ENCODE measurements at regions not wholly inside any gene's neighbourhood (a gene's known extent, or its start where the extent isn't known, plus 50 kb on each side); places are given as distances from the start of the nearest gene placed in this dataset.

GRCh38 chr15:70504299-70504951 lies 258.9 kb downstream of the UACA start:
- DNase-seq: peak; percentile 65

DNA sequence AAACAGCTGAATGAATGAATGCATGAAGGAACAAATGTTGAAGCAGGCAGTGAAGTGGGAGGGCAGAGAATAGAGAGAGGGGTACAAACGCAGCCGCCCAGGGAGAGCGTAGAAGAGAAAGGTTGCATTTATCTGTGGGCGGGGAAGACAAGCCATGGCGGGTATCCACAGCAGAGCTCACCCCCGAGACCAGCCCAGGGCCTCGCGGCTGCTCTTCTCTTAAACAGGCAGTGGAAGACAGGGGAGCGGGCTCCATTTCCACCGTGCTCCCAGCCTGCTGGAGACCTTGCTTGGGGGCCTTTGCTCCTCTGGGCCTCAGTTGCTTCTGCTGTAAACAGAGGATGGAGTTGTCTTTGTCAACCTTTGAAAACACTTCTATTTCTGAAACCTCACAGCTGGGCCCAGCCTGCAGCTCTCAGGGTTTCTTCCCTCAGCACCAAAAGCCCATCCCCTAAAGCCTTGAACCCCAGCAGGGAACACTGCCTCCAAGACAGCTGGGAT lies 259.5 kb downstream of the UACA start:
- DNase-seq: no peak

- DNase-seq: no peak
These were observed 260.1 kb downstream of the UACA start for GRCh38 chr15:70503073-70503745.

DNA sequence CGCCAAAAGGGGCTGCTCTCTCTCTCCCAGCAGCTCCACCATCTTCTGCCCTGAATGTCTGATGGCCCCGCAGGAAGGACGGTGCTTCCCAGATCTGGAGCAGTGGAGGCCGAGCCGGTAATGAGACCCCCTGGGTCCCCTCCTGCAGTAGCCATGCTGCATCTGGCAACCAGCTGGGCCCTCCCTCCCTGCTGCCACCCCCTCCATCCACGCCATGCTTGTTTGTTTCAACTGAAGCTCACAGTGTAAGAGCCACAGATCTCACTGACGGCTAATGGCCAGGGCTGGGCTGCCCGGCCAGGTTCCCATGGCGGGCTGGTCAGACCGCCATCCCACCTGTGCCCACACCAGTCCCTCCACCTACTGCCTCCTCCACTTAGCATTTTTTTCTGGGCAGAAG lies 260.8 kb downstream of the UACA start:
- no peak for DNase-seq

- DNase-seq: no peak
These were observed 261.5 kb downstream of the UACA start for GRCh38 chr15:70501849-70502248.

- DNase-seq: no peak
These were observed 262.1 kb downstream of the UACA start for GRCh38 chr15:70501121-70501727.

DNA sequence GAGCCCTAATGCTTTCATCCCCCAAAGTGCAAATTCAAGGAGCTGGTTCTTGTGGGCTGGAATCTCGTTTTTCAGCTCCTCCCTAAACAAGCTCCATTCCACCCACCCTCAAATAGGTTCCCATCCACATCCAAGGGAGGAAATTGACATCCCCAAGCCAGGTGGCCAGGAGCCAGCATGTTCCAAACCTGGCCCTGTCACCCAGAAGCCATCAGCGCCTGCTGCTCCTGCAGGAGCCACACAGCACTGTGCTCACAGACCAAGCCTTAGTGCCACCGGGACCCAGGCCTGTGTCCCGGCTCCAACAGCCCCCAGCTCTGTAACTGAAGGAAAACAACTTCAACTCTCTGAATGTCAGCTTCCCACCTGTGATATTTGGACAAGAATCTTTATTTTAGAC lies 263.6 kb downstream of the UACA start:
- no peak for DNase-seq

DNA sequence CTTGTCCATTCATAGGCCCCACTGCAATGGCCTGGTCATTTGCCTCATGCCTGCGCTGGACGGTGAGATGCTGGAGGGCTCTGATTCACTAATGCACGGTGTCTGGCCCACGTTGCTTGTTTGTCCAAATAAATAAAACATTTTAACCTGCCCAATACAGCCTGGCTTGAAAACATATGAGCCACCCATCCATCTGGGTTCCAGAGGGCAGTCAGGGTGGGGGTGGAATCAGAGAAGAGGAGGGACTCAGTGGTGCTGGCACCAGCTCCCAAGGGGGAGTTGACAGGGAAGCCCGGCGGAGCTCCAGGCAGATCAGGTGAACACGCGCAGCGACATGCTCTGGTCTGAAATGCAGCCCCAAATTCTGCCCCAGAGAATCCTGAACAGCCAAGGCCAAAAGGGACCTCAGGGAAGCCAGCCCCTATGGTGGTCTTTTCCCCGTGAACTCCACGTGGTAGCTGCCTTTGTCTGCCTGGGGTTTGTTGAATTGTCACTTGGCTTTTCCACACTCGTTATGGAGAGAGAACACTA lies 265.2 kb downstream of the UACA start:
- no peak for DNase-seq

DNA sequence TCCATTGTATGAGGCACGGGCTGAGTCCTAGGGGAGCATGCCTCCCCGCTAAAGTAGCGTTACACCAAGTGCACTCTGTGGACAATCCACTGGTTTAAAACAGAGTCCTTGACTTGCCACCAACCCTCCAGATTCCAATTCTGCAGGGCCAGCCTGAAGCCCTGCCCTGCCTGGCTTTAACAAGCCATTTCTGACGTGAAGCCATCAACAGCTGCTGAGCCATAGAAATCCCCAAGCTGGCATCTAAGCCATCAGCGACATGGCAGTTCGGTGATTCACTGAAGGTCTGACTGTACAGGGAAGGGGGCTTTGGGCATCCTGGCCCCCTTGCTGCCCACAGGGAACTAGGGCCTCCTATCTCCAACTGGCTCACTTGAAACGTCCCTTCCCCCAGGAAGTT lies 265.7 kb downstream of the UACA start:
- no peak for DNase-seq

GRCh38 chr15:70495991-70496599 lies 267.3 kb downstream of the UACA start:
- no peak for DNase-seq

DNA sequence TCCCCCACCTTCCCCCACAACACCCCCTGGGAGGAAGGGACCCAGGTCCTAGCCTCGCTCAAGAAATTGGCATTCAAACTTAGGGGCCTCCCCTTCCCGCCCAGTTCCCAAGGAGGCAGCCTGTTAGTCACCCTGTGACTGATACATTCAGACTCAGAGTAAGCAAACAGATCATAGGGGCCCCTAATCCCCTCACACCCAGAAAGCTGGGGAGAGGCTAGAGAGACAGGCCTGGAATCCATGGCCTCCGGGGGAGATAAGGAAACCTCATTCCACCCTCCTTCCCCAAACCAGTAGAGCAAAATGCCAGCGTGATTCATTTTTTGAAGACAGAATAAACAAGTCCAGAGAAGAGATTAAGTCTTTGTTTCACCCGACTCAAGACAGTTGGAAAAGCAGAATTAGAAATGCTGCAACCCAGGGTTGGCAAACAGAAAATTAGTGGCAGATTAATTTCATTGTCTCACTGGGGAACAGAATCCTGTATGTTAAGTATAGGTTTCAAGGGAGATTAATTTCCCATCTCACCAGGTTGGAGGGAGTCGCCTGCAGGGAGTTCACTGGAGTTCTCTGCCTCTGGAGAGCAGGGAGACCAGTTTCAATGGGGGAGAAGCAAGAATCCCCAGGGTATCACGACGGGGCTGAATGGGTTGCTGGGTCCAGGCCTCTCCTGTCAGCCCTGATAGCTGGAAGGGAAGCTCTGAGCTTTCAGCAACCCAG lies 268.3 kb downstream of the UACA start:
- peak; percentile 91 for DNase-seq

DNA sequence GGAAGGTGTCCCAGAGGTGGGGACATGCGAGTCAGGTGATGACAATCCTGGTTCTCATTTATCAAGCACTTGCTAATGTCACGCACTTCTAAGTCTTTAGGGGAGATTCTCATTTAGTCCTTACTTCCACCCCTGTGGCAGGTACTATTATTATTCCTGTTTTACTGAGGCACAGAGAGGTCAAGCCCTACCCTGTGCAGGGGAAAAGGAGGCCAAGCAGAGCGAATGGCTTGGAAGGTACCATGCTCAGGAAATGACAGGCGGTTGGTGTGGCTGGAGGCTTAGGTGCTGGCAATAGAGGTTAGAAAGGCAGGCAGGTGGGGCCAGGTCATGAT lies 268.9 kb downstream of the UACA start:
- DNase-seq: no peak

GRCh38 chr15:70493787-70494516 lies 269.4 kb downstream of the UACA start:
- DNase-seq: no peak

- no peak for DNase-seq
These were observed 270.0 kb downstream of the UACA start for GRCh38 chr15:70493376-70493775.

- DNase-seq: peak; percentile 79
These were observed 270.8 kb downstream of the UACA start for GRCh38 chr15:70492240-70493177.

- DNase-seq: no peak
These were observed 271.7 kb downstream of the UACA start for GRCh38 chr15:70491641-70492040.

GRCh38 chr15:70491201-70491621 lies 272.1 kb downstream of the UACA start:
- DNase-seq: no peak

GRCh38 chr15:70490838-70491155 lies 272.6 kb downstream of the UACA start:
- no peak for DNase-seq

GRCh38 chr15:70490148-70490837 lies 273.1 kb downstream of the UACA start:
- no peak for DNase-seq

Measured in HCEC 1CT (cell line).